AG10803 (cell line): ENCODE measurements at regions not wholly inside any gene's neighbourhood (a gene's known extent, or its start where the extent isn't known, plus 50 kb on each side); places are given as distances from the start of the nearest gene placed in this dataset.

Experiments used
- DNase-seq: peaks from one replicate; pipeline ENCODE4 v3.0.0; 2010; ENCODE audit warnings: low read depth
- H3K4me3 ChIP-seq: 2 replicates; pipeline ENCODE4 v1.5.1; 2011; ENCODE audit warnings: mild to moderate bottlenecking, low read length, control low read depth
- TF ChIP-seq, protein P1 (sequence below): conservative IDR thresholded peaks from 2 replicates; pipeline ENCODE4 v1.5.1; 2011; ENCODE audit warnings: mild to moderate bottlenecking, low read length, control low read depth, inconsistent platforms

DNA sequence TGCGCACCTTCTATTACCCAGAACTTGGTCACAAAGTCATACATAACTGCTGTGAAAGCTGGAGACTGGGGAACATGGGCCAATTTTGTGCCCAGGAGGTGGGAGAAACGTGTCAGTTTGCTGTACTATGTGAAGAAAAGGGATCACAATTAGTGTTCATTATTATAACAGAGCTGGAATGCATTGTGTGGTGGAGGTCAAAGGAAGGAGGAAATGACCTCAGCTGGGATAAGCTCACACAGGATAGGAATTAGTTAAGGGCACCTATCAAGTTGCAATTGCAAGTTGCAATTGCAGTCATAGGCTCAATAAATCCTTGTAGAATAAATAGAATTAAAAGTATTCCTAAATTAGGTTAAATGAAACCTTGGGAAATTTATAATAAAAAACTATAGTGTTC is 103.9 kb upstream of the OBI1 start:
- no peak for DNase-seq
- no peak overlapping the region for H3K4me3 ChIP-seq
- TF ChIP-seq, protein P1, sequence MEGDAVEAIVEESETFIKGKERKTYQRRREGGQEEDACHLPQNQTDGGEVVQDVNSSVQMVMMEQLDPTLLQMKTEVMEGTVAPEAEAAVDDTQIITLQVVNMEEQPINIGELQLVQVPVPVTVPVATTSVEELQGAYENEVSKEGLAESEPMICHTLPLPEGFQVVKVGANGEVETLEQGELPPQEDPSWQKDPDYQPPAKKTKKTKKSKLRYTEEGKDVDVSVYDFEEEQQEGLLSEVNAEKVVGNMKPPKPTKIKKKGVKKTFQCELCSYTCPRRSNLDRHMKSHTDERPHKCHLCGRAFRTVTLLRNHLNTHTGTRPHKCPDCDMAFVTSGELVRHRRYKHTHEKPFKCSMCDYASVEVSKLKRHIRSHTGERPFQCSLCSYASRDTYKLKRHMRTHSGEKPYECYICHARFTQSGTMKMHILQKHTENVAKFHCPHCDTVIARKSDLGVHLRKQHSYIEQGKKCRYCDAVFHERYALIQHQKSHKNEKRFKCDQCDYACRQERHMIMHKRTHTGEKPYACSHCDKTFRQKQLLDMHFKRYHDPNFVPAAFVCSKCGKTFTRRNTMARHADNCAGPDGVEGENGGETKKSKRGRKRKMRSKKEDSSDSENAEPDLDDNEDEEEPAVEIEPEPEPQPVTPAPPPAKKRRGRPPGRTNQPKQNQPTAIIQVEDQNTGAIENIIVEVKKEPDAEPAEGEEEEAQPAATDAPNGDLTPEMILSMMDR, result no peak

DNA sequence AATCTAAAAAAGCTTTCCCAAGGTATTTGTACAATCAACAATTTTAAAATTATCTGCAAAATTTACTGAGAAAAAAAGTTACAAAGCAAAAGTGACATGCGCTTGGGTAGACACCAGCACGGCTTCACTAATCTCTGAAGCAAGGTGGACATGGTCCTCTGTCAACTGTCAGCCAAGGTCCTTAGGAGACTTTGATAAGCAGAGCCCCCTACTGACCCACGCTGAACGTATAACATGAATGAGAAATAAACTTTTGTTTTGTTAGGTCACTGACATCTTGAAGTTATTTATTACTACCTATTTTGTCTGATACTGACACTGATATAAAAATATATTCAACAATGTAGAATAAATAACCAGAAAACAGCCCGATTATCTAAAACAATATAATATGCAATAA is 100.7 kb upstream of the OBI1 start:
- no peak for DNase-seq
- H3K4me3 ChIP-seq, result no peak overlapping the region
- TF ChIP-seq, protein P1, result no peak

DNA sequence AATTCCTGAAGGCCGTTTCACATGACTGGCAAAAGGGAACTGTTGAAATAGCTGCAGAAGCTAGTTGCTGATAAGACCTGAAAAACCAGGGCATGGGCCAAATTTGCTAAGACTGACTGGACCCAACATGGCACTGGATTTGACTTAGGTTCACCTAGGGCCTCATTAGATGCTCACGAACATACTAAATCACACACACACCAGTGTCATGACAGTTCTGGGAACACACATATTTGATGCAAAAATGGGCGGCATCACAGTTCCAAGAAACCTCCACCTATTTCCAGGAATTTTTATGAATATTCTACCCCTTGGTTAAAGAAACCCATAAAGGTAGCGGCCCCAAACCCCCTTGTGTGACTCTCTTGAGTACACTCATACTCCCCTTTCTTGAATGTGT is 99.6 kb upstream of the OBI1 start:
- TF ChIP-seq, protein P1, result no peak
- no peak for DNase-seq
- H3K4me3 ChIP-seq, result no peak overlapping the region

DNA sequence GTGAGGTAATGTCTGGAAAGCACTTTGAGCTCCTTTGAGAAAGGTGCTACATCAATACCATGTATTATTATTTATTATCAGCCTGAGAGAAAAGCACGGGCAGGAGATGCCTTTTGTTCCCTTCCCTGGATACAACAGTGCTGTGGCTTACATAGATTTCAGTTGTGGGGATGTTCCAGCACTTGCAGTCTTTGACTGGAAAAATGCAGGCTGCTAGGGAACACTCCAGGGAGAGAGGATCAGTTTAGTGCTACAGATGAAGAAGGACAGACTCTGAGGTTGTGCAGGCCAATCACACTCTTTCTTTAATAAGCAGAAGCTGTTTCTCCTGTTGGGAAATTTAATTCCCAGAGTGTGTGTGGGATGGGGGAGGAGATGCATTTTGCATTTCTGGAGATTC is 94.5 kb upstream of the OBI1 start:
- no peak for DNase-seq
- TF ChIP-seq, protein P1, result no peak
- H3K4me3 ChIP-seq, result no peak overlapping the region

DNA sequence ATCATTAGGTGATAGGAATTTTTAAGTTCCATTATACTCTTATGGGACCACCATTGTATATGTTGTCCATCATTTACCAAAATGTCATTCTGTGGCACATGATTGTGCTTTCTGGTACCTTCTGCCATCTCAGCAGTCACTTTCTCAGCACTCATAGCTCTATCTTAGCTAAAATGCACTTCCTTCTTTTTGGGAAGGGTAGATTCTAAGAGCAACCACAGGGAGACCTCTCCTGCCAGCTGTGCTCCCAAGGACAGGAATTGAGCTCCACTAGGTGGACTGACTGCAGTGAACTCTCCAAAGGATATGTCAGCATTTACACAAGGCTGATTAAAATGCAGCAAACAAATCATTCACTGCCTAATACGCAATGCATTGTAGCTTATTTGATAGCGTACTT is 91.8 kb upstream of the OBI1 start:
- no peak for DNase-seq
- TF ChIP-seq, protein P1, result no peak
- no peak overlapping the region for H3K4me3 ChIP-seq

DNA sequence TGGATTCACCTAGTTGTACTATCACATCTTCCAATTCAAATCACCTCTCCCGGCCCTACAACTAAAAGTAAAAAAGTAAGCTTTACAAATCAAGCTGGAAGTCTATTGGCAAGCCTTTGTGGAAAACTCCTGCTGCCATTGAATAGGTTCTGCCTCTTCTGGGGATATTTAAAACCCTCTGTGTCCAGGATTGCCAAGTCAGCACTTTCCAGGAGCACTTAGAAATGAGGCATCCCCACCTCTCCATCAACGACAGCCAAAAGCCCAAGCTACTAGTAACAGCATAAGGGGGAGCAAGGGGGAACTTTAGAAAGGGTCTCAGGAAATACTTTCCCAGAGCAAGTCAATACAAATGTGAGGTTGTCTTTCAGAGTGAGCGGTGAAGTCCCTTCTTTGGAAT is 85.0 kb upstream of the OBI1 start:
- TF ChIP-seq, protein P1, result no peak
- no peak for DNase-seq
- H3K4me3 ChIP-seq, result no peak overlapping the region

DNA sequence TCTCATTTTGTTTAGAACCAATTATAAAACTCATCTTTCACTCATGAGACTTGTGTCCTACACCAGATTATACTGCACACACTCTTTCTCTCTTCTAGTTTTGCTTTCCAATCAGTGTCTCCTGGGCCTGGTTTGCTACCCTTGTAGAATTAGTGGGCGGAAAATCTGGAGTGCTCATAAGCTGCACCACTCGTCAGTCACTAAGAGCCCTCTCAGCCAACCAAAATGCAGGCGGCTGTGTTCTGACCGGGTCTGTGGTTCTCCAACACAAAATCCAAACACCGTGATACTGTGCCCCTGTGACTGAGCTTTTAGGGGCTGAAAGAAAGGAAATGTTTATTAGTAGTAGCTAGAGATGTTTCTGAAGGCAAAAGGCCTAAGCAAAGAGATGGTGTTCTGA is 83.7 kb upstream of the OBI1 start:
- TF ChIP-seq, protein P1, result no peak
- H3K4me3 ChIP-seq, result no peak overlapping the region
- DNase-seq, result no peak
